ENCODE measurements at regions not wholly inside any gene's neighbourhood (a gene's known extent, or its start where the extent isn't known, plus 50 kb on each side); places are given as distances from the start of the nearest gene placed in this dataset.

DNA sequence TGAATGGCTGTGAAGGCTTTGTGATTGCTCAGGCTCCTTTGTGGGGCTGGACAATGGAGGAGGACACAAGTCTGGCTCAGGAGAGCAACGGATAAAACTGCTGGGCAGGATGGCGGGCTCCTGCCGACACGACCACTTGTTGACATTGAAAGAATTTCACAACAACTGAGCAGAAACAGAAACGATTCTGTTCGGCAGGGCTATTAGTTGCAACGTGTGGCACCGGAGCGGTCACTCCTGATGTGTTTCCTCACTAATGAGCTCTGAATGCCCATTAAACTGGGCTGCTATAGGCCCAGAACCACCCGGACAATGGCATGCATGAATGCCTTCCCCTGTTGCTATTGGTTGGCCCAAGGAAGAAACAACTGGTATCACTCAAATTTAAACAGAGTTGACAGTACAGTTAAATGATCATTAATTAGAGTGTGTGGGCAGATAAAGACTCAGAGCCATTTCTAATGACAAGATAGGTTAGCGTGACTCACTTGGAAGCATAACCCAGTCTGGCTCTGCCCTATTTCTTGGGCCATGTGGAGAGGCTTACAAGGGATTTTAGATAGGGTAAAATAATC lies 142.9 kb downstream of the ASCL1 start:
- no peak for DNase-seq

DNA sequence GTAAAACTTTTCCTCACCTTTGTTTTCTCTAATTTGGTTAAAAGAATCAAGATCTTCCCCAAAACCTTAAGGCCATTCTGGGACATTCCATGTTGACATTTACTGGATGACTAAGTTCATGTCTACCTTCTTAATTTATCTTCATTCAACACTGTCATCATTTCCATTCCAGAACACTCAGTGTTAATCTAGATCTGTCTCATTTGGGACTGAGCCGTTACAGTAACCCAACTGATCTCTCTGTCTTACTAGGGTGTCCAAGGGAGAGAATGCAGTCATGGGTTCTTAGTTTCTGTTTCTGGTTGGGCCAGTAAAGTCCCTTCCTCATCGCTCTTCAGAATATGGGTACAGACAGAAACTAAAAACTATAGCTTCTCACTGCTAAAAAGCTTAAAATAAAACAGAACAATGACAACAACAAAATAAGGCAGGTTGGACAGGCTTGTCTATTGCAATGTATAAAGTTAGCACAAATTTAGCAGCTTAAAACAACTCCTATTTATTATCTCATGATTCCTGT lies 144.8 kb downstream of the ASCL1 start:
- no peak for DNase-seq

DNA sequence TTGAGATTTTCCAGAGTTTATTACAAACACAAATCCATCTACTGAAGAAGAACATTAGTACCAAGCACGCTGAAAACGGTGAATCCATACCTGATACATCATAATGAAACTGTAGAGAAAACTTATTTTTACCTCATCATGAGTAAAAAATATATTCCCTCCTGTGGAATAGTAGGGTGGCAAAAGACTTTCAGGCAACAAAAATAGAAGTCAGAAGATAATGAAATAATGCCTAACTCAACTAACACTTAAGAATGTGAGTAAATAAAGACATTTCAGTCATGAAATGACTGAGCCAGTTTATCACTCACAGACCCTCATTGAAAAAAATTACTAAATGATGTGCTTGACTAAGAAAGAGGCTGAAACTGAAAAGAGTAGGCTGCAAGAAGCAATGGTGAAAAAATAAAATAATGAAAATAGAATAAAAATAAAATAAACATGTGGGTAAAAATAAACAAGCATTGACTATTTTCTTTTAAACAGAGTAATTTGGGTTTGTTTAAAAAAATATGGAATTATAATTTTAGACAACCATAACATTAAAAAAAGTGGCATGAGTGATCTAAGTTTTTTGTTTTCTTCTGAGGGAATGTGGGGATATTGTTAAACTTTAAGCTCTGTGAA lies 148.6 kb downstream of the ASCL1 start:
- no peak for DNase-seq

DNA sequence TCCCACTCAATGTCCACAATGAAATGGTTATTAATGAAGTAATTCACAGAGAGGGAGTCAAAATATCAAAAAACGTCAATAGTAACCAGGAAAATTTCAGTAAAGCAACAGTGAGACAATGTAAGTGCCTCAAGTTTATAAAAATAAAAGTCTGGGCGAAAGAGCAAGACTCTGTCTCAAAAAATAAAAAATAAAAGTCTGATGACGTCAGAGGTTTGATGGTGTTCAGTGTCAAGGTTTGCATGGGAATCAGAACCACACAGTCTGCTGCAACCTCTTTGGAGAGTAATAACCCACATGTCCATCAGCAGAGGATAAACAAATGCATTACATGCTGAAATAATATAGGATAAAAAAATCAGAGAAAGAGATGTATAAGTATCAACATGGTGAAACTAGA lies 152.4 kb downstream of the ASCL1 start:
- DNase-seq, result no peak

DNA sequence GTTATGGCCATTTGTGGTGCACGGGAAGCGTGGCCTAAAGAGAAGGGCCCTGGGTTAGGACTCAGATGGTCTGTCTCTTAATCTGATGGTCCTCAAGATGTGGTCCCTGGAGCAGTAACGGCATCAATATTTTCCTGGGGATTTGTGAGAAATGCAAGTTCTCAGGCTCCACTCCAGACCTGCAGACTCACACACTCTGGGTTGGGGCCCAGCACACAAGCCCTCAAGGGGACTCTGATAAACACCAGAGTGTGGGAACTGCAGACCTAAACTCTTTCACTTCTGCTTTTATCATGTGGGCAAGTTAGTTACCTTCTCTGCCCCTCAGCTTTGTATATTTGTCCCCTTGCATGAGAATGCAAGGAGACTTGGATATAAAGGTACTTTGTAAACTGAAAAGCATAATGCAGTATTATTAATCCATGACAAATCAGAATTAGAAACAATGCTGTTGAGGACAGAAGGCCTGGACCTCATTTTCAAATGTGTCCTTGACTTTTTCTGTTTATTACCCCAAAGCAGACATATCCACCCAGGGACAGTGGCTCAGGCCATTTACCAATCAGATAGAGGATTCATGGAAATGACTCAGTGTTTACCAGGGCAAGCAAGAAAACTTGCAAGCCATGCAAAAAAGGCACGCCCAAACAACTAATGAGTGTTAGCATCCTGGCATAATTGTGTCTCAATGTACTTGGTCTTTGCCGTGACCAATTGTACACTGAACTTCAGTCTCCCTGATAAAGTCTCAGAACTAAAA lies 157.0 kb downstream of the ASCL1 start:
- no peak for DNase-seq

DNA sequence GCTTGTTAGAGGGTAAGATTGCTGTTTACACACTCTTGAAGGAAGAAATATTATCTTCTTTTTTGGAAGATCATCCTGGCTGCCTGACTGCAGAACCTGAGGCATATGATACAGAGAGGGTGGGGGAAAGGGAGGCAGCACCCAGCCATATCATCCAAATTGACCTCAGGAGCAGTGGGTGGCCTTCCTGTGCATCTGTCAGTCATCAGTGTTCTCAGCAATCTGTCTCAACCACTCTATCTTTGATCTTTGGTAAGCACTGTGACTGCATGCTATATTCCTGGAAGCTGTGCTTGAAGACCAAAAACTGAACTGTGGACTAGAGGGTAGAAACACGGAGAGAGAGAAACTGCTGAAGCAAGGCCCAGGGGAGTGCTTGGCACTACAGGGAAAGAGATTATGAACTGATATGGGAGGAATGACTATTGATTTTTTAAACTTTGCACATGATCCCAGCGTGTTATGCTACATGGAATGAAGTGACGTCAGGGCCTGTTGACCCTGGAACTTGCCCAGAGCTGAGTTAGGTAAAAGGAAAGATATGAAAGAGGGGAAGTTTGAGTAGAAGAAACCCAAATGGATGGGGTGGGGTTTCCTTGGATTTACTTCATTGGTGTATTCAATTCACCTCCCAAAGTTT lies 171.5 kb downstream of the ASCL1 start:
- no peak for DNase-seq

DNA sequence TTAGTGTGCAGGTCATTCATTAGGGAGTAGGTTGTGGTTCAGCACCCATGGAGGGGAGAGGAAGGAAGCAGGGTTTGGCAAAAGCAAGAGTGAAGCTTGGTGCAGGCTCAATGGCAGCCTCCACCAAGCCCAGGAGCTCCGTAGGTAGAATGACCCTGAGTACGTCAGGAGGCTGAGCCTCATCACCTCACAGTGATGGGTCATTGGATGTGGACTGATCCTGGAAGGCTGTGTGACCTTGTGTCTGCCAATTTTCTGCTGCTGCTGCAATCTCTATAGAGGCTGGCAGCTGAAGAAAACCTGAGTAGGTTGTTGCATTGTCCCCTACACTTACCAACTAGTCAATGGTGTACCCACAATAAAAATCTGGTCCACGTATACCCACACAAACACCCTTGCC lies 173.1 kb downstream of the ASCL1 start:
- no peak for DNase-seq

- no peak for DNase-seq
Measured at GRCh38 chr12:103138538-103138937, 181.1 kb downstream of the ASCL1 start.

- no peak for DNase-seq
Measured at GRCh38 chr12:103139876-103140275, 182.4 kb downstream of the ASCL1 start.

GRCh38 chr12:103140286-103140685 lies 182.8 kb downstream of the ASCL1 start:
- no peak for DNase-seq

DNA sequence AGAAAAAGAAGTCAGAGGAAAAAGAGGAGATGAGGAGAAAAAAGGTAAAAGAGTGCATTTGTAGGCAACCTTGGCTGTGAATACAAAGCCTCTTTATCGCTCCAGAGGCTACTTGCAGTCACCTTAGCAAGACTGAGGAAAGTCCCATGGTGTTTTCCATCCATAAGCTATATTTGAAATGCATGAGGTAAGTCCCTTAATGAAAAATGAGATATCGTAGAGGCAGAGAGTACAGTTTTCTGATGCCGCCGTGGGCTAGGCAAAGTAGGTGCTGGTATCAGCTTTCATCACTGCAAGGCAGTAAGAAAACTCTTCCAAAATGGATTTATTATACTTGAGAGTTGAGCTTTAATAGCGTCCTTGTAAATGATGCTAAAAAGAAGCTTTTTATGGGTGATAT lies 186.8 kb downstream of the ASCL1 start:
- no peak for DNase-seq

- DNase-seq, result no peak
Measured at GRCh38 chr12:103160622-103161021, 203.1 kb downstream of the ASCL1 start.

DNA sequence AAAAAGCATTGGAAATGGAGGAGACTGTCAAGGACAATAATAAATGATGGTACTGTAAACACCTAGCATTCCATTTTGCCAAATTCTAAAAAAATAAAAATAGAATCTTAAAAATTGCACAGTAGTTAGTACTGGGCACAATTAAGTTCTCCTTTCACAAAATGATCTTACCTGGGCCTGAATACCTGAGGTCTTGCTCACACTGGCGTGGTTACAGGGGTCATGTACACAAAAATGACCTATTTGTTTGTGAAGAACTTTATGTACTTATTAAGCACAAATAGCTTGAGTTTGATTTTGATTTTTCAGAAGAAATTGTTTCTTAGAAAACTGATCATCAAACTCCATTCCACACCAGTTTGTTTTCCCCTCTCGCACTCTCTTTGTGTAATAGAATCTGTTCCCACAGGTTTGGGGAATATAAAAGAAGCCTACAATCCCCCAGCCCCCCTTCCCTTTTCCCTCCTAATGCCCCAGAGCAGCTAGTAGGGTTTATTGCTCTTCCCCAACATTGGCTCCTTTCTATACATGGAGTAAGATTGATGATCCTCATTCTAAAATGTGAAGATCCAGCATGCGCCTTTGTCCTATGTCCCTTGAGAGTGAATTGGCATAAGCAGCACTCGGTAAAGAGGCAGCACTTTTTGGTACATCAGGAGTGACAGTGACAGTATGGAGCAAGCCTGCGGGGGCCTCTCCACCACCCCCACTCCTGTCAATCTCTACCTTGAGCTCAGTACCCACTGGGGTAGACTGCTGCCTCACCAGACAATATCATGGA lies 204.3 kb downstream of the ASCL1 start:
- no peak for DNase-seq

- DNase-seq, result no peak
Measured at GRCh38 chr12:103166949-103167348, 209.5 kb downstream of the ASCL1 start.

DNA sequence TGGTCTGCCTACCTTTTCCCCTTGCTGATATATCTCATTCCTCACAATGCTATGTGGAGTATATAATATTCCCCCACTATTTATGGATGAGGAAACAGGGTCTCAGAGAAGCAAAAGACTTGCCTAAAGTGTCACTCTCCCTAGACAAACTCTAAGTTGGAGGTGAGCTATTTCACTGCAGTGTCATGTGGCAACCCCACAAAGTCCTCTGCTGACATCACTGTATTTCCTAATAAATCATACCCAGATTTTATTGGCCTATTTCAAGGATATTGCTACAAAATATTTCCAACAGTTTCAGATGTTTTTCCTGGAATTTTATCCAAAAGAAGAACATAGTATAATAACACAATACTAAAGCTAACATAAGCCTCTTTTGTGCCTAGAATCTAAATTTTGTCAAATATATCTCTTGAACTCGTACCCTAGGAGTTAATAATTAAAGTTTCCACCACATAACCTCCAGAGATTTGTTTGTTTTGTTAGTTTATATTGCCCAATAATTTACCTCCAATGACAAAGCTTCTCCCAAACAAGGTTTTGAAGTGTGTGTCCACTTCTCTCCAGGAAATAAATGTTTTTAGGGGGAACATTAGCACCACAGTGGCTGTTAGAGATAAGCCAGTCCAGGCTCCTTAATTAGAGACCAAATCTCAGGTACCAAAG lies 215.1 kb downstream of the ASCL1 start:
- DNase-seq, result no peak

DNA sequence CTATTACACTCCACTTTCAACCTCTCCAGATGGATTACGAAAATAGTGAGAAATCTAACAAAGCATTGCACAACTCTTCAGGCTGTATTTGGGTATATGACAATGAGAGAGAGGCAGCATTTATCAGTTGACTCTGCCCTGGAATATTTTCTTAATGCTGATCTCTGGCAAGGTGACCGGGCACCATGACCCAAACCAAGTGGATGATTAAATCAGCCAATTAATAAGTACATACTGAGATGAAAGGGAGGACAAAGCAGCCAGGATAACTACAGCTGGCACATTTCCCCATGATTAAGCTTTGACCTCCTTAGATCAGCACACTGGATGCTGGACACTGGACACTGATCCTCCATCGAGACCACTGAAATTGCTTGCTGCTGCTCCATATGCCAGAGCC lies 218.2 kb downstream of the ASCL1 start:
- no peak for DNase-seq

DNA sequence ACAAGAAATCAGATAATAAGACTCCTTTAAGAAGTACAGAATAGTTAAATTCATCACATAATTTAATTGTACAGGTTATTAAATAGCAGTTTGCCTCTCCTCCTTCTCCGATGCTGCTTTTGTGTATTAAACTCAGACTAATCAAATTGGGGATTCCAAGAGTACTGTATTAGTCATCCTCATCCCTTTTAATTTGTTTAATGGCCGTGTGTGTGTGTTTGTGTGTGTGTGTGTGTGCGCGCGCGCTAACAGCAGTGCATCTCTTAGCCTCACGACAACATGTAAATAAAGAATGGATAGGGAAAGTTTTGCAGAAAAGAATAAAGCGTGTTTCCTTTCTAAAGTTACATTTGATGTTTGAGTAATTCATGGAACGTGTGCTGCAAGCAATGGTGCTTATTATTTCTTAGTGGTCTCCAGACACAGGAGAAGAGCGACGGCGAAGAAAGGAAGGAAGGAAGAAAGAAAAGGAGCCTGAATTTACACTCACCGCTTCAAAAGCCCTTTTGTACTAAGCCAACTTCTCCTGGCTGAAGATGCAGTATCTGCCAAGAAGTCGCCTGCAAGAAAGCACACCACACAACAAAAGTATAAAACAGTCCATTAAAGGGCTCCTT lies 220.3 kb downstream of the ASCL1 start:
- no peak for DNase-seq

DNA sequence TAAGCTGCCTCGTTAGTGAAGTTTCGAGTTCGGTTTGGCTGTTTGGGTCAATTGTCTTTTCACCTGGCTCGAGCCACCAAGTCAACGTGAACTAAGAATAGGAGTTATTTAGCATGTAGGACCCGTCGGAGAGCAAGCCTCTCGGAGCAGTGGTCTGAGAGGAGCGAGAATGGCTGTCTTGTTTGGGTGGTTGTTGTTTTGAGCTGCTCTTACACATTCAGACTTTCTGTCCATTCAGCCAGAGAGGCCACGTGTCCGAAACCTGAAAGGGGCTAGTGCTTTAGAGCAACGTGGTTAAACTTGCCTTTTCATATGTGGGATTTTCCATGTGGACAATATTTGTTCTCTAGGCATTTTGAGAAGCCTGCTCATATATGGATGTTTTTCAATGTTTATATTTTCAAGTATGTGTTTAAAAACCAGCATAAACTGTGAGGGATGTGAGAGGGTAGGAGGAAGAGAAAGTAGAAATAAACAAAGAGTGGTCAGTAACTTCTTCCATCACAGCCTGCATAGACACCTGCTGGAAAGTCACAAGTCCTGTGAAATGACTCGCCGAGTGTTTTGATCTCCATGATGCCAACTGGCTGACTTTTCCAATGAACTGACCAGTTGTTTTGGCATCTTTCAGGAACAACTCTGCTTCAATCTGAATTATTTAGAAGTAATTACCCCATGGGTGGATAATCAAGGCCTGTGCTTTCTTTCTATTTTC lies 221.0 kb downstream of the ASCL1 start:
- no peak for DNase-seq

DNA sequence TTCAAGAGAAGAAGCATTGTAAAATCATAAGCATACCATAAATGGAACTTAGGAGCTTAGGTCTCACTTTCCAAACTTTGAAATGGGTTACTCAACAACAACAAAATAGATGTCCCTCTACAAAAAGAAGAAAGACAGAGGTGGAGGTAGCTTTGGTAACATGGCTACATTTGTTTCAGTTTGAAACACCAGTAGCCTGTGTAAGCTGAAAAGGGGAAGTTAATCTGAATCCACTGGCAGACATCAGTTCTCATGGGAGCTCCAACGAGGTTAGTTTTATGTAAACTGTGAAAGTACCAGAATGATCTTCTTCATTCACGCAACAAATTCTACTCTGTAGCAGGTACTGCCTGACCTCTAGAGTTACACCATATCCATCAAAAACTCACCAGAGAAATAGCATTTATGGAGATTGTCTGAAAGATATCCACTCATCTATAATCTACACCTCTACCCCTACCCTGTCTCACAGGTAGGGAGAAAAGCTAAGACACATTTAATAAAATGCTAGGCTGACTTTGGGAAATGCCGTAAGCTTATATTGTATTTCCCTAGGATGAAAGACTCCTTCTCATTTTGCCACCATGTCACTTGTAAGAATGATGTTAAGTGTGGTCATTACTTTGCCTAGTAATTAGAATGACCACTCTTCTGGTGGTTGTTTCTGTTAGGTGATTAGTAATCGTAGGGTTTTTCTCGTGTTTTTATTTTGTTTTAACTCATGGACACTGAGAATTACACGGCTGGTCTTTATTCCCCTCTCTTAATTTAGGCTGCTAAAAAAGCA lies 224.1 kb downstream of the ASCL1 start:
- no peak for DNase-seq

DNA sequence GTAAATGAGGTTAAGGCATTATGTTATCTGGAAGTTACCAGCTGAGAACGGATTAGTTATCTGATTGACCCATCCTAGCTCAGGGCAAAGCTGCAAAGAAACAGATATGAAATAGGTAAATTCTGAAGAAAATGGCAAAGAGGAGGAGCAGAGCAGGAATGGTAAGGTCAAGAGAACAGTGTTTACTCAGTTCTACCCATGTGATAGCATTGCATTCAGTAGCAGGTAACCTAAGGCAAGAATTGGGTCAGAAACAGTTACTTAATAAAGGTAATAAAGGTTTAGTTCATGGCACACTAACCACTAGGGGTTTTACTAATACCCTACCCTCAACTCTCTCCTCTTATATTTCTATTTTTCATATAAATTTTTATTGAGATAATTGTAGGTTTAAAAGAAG lies 224.8 kb downstream of the ASCL1 start:
- DNase-seq, result no peak
